GM23338 (cell line): ENCODE measurements at regions not wholly inside any gene's neighbourhood (a gene's known extent, or its start where the extent isn't known, plus 50 kb on each side); places are given as distances from the start of the nearest gene placed in this dataset.

Source experiments
- ATAC-seq: fragments of 200-7000 bp; cut with Tn5 transposase; 3 replicates; pipeline ENCODE4 v1.9.1; 2020
- DNase-seq: peaks from one replicate; pipeline ENCODE4 v3.0.0-alpha.2; 2015; ENCODE audit warnings: low spot score
- H2AFZ ChIP-seq: fragments of 200-600 bp; sonication (generic); 2 replicates; pipeline ENCODE4 v1.8.0; 2016; ENCODE audit warnings: antibody characterized with exemption, mild to moderate bottlenecking, moderate library complexity
- H3F3A ChIP-seq: fragments of 200-600 bp; sonication (generic); replicated peaks from 2 replicates; pipeline ENCODE4 v1.8.0; 2017; ENCODE audit warnings: antibody characterized with exemption, mixed run types, low read depth
- H3K27ac ChIP-seq: fragments of 200-600 bp; sonication (generic); 2 replicates; pipeline ENCODE4 v1.6.1; 2016; ENCODE audit warnings: low read depth
- H3K27me3 ChIP-seq: fragments of 200-600 bp; sonication (generic); 2 replicates; pipeline ENCODE4 v1.8.0; 2016; ENCODE audit warnings: mild to moderate bottlenecking, mixed run types, moderate library complexity; ENCODE audit not compliant: insufficient read depth
- H3K36me3 ChIP-seq: fragments of 200-600 bp; sonication (generic); 2 replicates; pipeline ENCODE4 v1.8.0; 2016; ENCODE audit warnings: mild to moderate bottlenecking; ENCODE audit not compliant: insufficient read depth
- H3K4me1 ChIP-seq: fragments of 200-600 bp; sonication (generic); 2 replicates; pipeline ENCODE4 v1.8.0; 2016; ENCODE audit warnings: mild to moderate bottlenecking, moderate library complexity; ENCODE audit not compliant: insufficient read depth
- H3K4me2 ChIP-seq: fragments of 200-600 bp; sonication (generic); 2 replicates; pipeline ENCODE4 v1.7.1; 2017; ENCODE audit warnings: mixed run types
- H3K4me3 ChIP-seq: fragments of 200-600 bp; sonication (generic); 2 replicates; pipeline ENCODE4 v1.6.1; 2016; ENCODE audit warnings: mixed run types
- H3K79me2 ChIP-seq: fragments of 200-600 bp; sonication (generic); replicated peaks from 2 replicates; pipeline ENCODE4 v1.8.0; 2017; ENCODE audit warnings: mild to moderate bottlenecking; ENCODE audit not compliant: insufficient read depth
- H3K9me2 ChIP-seq: fragments of 200-600 bp; sonication (generic); 2 replicates; pipeline ENCODE4 v1.8.0; 2017; ENCODE audit not compliant: insufficient read depth
- H4K20me1 ChIP-seq: fragments of 200-600 bp; sonication (generic); replicated peaks from 2 replicates; pipeline ENCODE4 v1.8.0; 2017; ENCODE audit warnings: mild to moderate bottlenecking; ENCODE audit not compliant: insufficient read depth
- H3K27ac Mint-ChIP-seq: 2 replicates; pipeline ENCODE4 v1.8.0; 2020; ENCODE audit warnings: inconsistent platforms, mild to moderate bottlenecking, moderate library complexity, mixed read lengths
- H3K27me3 Mint-ChIP-seq: 3 replicates; pipeline ENCODE4 v1.8.0; 2022; ENCODE audit warnings: low read depth, mild to moderate bottlenecking, moderate library complexity, mixed read lengths, inconsistent platforms; ENCODE audit not compliant: insufficient read depth, poor library complexity
- H3K36me3 Mint-ChIP-seq: 3 replicates; pipeline ENCODE4 v1.8.0; 2021; ENCODE audit warnings: low read depth, mild to moderate bottlenecking, inconsistent platforms, moderate library complexity, mixed read lengths
- H3K4me1 Mint-ChIP-seq: 3 replicates; pipeline ENCODE4 v1.8.0; 2020; ENCODE audit warnings: mild to moderate bottlenecking, inconsistent platforms, mixed read lengths
- H3K4me3 Mint-ChIP-seq: 3 replicates; pipeline ENCODE4 v1.8.0; 2021; ENCODE audit warnings: moderate library complexity, mild to moderate bottlenecking, inconsistent platforms, mixed read lengths
- H3K9me3 Mint-ChIP-seq: 3 replicates; pipeline ENCODE4 v1.8.0; 2020; ENCODE audit warnings: moderate library complexity, mild to moderate bottlenecking, inconsistent platforms, mixed read lengths
- CREB1 ChIP-seq: fragments of 250-450 bp; sonication (Bioruptor Pico); IDR thresholded peaks from 2 replicates; pipeline ENCODE4 v1.5.0; 2020; ENCODE audit warnings: low read depth, mild to moderate bottlenecking, moderate library complexity
- CTCF ChIP-seq, 2 experiments: fragments of 200-600 bp in 1 of 2; sonication (generic) in 1 of 2; conservative IDR thresholded peaks; 2 replicates each; pipeline versions ENCODE4 v1.5.1 to v1.6.1; 2016 to 2017; ENCODE audit warnings: antibody characterized with exemption in 2 of 2, low read depth in 2 of 2, mild to moderate bottlenecking in 2 of 2, moderate library complexity in 1 of 2
- EZH2 ChIP-seq: fragments of 200-600 bp; sonication (generic); IDR thresholded peaks from one replicate; pipeline ENCODE4 v1.8.0; 2017; ENCODE audit warnings: antibody characterized with exemption, mild to moderate bottlenecking, low read depth; ENCODE audit not compliant: unreplicated experiment
- EZH2phosphoT487 ChIP-seq: fragments of 200-600 bp; sonication (generic); IDR thresholded peaks from one replicate; pipeline ENCODE4 v1.8.1; 2018; ENCODE audit warnings: antibody characterized with exemption; ENCODE audit not compliant: unreplicated experiment
- JUNB ChIP-seq: IDR thresholded peaks from one replicate; pipeline ENCODE4 v1.6.1; 2016; ENCODE audit warnings: antibody characterized with exemption; ENCODE audit not compliant: unreplicated experiment
- NANOG ChIP-seq: IDR thresholded peaks from 2 replicates; pipeline ENCODE4 v1.6.1; 2016; ENCODE audit warnings: antibody characterized with exemption, borderline replicate concordance
- POLR2AphosphoS5 ChIP-seq: IDR thresholded peaks from 2 replicates; pipeline ENCODE4 v1.6.1; 2016; ENCODE audit warnings: antibody characterized with exemption, low read depth
- REST ChIP-seq: IDR thresholded peaks from one replicate; pipeline ENCODE4 v1.6.1; 2018; ENCODE audit warnings: antibody characterized with exemption; ENCODE audit not compliant: unreplicated experiment
- STAT1 ChIP-seq: IDR thresholded peaks from one replicate; pipeline ENCODE4 v1.6.1; 2016; ENCODE audit warnings: antibody characterized with exemption; ENCODE audit not compliant: unreplicated experiment
- ZNF114 ChIP-seq: fragments of 250-450 bp; sonication (Bioruptor Pico); IDR thresholded peaks from 2 replicates; pipeline ENCODE4 v1.5.0; 2020; ENCODE audit warnings: mild to moderate bottlenecking, moderate library complexity
- ZNF331 ChIP-seq: fragments of 250-450 bp; sonication (Bioruptor Pico); IDR thresholded peaks from 2 replicates; pipeline ENCODE4 v1.5.0; 2020; ENCODE audit warnings: low read depth, mild to moderate bottlenecking, moderate library complexity
- ZNF462 ChIP-seq: fragments of 250-450 bp; sonication (Bioruptor Pico); IDR thresholded peaks from 2 replicates; pipeline ENCODE4 v1.5.0; 2020; ENCODE audit warnings: mild to moderate bottlenecking, moderate library complexity
- TF ChIP-seq, protein P1 (sequence below): IDR thresholded peaks from 2 replicates; pipeline ENCODE4 v1.6.1; 2016; ENCODE audit warnings: antibody characterized with exemption

- no peak overlapping the region for H3K4me2 ChIP-seq
- DNase-seq = no peak
- H3K27me3 ChIP-seq = no peaks in the 10 kb centered on the region
- no peaks in the 10 kb centered on the region for H3K36me3 Mint-ChIP-seq
- no peak overlapping the region for H3K4me3 ChIP-seq
- ATAC-seq = no peak
- H3K27ac ChIP-seq = no peak overlapping the region
- H3F3A ChIP-seq = no peaks in the 10 kb centered on the region
- H3K4me1 ChIP-seq = no peaks in the 10 kb centered on the region
- no peaks in the 10 kb centered on the region for H3K36me3 ChIP-seq
- TF ChIP-seq POLR2AphosphoS5 (no peak), ZNF331 (CRISPR knock-in tag) (no peak), REST (no peak), NANOG (no peak), ZNF462 (CRISPR knock-in tag) (no peak), STAT1 (no peak), JUNB (no peak), ZNF114 (no peak), EZH2phosphoT487 (no peak), EZH2 (no peak), CTCF (conservative IDR thresholded peaks at IDR 0.05; ENCODE audit: low read depth in 2 of 2) (no peak), CREB1 (CRISPR knock-in tag) (no peak)
- TF ChIP-seq, protein P1, sequence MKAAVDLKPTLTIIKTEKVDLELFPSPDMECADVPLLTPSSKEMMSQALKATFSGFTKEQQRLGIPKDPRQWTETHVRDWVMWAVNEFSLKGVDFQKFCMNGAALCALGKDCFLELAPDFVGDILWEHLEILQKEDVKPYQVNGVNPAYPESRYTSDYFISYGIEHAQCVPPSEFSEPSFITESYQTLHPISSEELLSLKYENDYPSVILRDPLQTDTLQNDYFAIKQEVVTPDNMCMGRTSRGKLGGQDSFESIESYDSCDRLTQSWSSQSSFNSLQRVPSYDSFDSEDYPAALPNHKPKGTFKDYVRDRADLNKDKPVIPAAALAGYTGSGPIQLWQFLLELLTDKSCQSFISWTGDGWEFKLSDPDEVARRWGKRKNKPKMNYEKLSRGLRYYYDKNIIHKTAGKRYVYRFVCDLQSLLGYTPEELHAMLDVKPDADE = no peak
- no peak overlapping the region for H3K4me3 Mint-ChIP-seq
- no peaks in the 10 kb centered on the region for H4K20me1 ChIP-seq
- no peaks in the 10 kb centered on the region for H3K27me3 Mint-ChIP-seq
- no peak overlapping the region for H2AFZ ChIP-seq
- H3K4me1 Mint-ChIP-seq = no peaks in the 10 kb centered on the region
- H3K9me3 Mint-ChIP-seq = peaks cover 4% of the 10 kb centered on the region; the same call in 1 of the 3 replicates
- no peaks in the 10 kb centered on the region for H3K79me2 ChIP-seq
- H3K9me2 ChIP-seq = no peaks in the 10 kb centered on the region
- no peak overlapping the region for H3K27ac Mint-ChIP-seq
These were observed 383.0 kb upstream of the PTBP2 start for GRCh38 chr1:96338622-96339021.
